IMR-90 (cell line): ENCODE measurements at regions not wholly inside any gene's neighbourhood (a gene's known extent, or its start where the extent isn't known, plus 50 kb on each side); places are given as distances from the start of the nearest gene placed in this dataset.

ENCODE experiments used
- ATAC-seq: fragments of 200-7000 bp; cut with Tn5 transposase; 2 replicates; pipeline ENCODE4 v1.9.1; 2020; ENCODE audit warnings: low read depth, mild to moderate bottlenecking, moderate library complexity
- BruUV-seq: library from RNA; stranded (reverse); fragments of 400-500 nt; replicated peaks from 2 replicates; lab custom pipeline; 2021; lab: Mats Ljungman, UMichigan
- CTCF ChIA-PET: fragments of 300-600 bp; formaldehyde crosslinking; extraction: SDS; loops from one replicate; lab custom pipeline; 2021; ENCODE audit warnings: antibody characterized with exemption; lab: Yijun Ruan, JAX
- POLR2A ChIA-PET: fragments of 300-600 bp; sonication (Branson Sonifier 250); formaldehyde crosslinking; loops from one replicate; lab custom pipeline; 2022; ENCODE audit warnings: antibody characterized with exemption; ENCODE audit not compliant: unreplicated experiment; lab: Charles Lee
- DNase-seq: peaks from one replicate; pipeline ENCODE4 v3.0.0; 2013
- H2AFZ ChIP-seq: replicated peaks from 2 replicates; pipeline ENCODE3; 2013; ENCODE audit warnings: low read length, mild to moderate bottlenecking; ENCODE audit not compliant: poor library complexity
- H2AK5ac ChIP-seq: 2 replicates; pipeline ENCODE4 v1.6.1; 2013; ENCODE audit warnings: low read depth, low read length, inconsistent platforms
- H2AK9ac ChIP-seq: replicated peaks from 2 replicates; pipeline ENCODE3; 2013; ENCODE audit warnings: mild to moderate bottlenecking, low read depth, low read length, moderate library complexity; ENCODE audit not compliant: poor library complexity
- H2BK120ac ChIP-seq: 2 replicates; pipeline ENCODE4 v1.6.1; 2013; ENCODE audit warnings: low read depth, low read length, inconsistent platforms
- H2BK15ac ChIP-seq: 3 replicates; pipeline ENCODE4 v1.6.1; 2013; ENCODE audit warnings: low read depth, low read length, inconsistent platforms
- H2BK20ac ChIP-seq: 2 replicates; pipeline ENCODE4 v1.6.1; 2013; ENCODE audit warnings: low read depth, mild to moderate bottlenecking, inconsistent platforms, low read length, moderate library complexity
- H2BK5ac ChIP-seq: 2 replicates; pipeline ENCODE4 v1.6.1; 2013; ENCODE audit warnings: mild to moderate bottlenecking, low read depth, low read length, inconsistent platforms; ENCODE audit not compliant: poor library complexity, severe bottlenecking
- H3K14ac ChIP-seq: replicated peaks from 2 replicates; pipeline ENCODE4 v1.6.1; 2013; ENCODE audit warnings: low read depth, low read length, inconsistent platforms
- H3K18ac ChIP-seq: 2 replicates; pipeline ENCODE4 v1.6.1; 2013; ENCODE audit warnings: low read depth, low read length, control low read depth
- H3K23ac ChIP-seq: 2 replicates; pipeline ENCODE4 v1.6.1; 2013; ENCODE audit warnings: low read depth, low read length, inconsistent platforms
- H3K27ac ChIP-seq: 2 replicates; pipeline ENCODE4 v1.5.1; 2013; ENCODE audit warnings: mild to moderate bottlenecking, control low read depth, low read length; ENCODE audit not compliant: insufficient read depth
- H3K27me3 ChIP-seq: 2 replicates; pipeline ENCODE4 v1.6.1; 2013; ENCODE audit warnings: low read length; ENCODE audit not compliant: control insufficient read depth, insufficient read depth
- H3K36me3 ChIP-seq: 2 replicates; pipeline ENCODE4 v1.6.1; 2013; ENCODE audit warnings: low read length, mixed read lengths; ENCODE audit not compliant: control insufficient read depth, insufficient read depth
- H3K4ac ChIP-seq: 2 replicates; pipeline ENCODE4 v1.6.1; 2013; ENCODE audit warnings: low read depth, low read length, inconsistent platforms
- H3K4me1 ChIP-seq: 2 replicates; pipeline ENCODE4 v1.6.1; 2013; ENCODE audit warnings: low read length, mixed read lengths; ENCODE audit not compliant: control insufficient read depth, insufficient read depth
- H3K4me2 ChIP-seq: 2 replicates; pipeline ENCODE4 v1.6.1; 2013; ENCODE audit warnings: low read depth, mild to moderate bottlenecking, control low read depth, low read length, moderate library complexity
- H3K4me3 ChIP-seq: 2 replicates; pipeline ENCODE4 v1.5.1; 2013; ENCODE audit warnings: low read depth, mild to moderate bottlenecking, control low read depth, low read length, moderate library complexity; ENCODE audit not compliant: insufficient read depth
- H3K56ac ChIP-seq: 2 replicates; pipeline ENCODE4 v1.6.1; 2013; ENCODE audit warnings: low read length, inconsistent platforms; ENCODE audit not compliant: insufficient read depth; ENCODE audit errors: extremely low read depth
- H3K79me1 ChIP-seq, 2 experiments: 2 replicates each; pipeline ENCODE4 v1.6.1; 2013; ENCODE audit warnings: low read length in 2 of 2, inconsistent platforms in 1 of 2, low read depth in 1 of 2
- H3K9ac ChIP-seq: 2 replicates; pipeline ENCODE4 v1.6.1; 2013; ENCODE audit warnings: low read depth, low read length, control low read depth
- H3K9me1 ChIP-seq: 2 replicates; pipeline ENCODE4 v1.6.1; 2013; ENCODE audit warnings: low read length, inconsistent platforms; ENCODE audit not compliant: insufficient read depth
- H3K9me3 ChIP-seq: 2 replicates; pipeline ENCODE4 v1.6.1; 2013; ENCODE audit warnings: low read length; ENCODE audit not compliant: control insufficient read depth, insufficient read depth
- H4K20me1 ChIP-seq: 2 replicates; pipeline ENCODE4 v1.6.1; 2013; ENCODE audit warnings: low read length, inconsistent platforms; ENCODE audit not compliant: insufficient read depth
- H4K5ac ChIP-seq: 2 replicates; pipeline ENCODE4 v1.6.1; 2013; ENCODE audit warnings: mild to moderate bottlenecking, low read depth, low read length, control low read depth
- H4K8ac ChIP-seq, 2 experiments: 2 replicates each; pipeline ENCODE4 v1.6.1; 2013; ENCODE audit warnings: low read depth in 2 of 2, low read length in 2 of 2, control low read depth in 1 of 2, inconsistent platforms in 1 of 2
- H4K91ac ChIP-seq: 2 replicates; pipeline ENCODE4 v1.6.1; 2013; ENCODE audit warnings: low read depth, low read length, inconsistent platforms; ENCODE audit not compliant: insufficient read depth
- BHLHE40 ChIP-seq: fragments of 150-350 bp; IDR thresholded peaks from 2 replicates; pipeline ENCODE4 v1.6.1; 2016; ENCODE audit warnings: mild to moderate bottlenecking, low read depth, low read length
- CHD1 ChIP-seq: IDR thresholded peaks from 2 replicates; pipeline ENCODE4 v1.6.1; 2012; ENCODE audit warnings: low read depth, low read length, improper control_type of control experiment
- MAZ ChIP-seq: IDR thresholded peaks from 2 replicates; pipeline ENCODE4 v1.6.1; 2012; ENCODE audit warnings: low read depth, mild to moderate bottlenecking, low read length, improper control_type of control experiment, moderate library complexity, borderline replicate concordance
- MXI1 ChIP-seq: IDR thresholded peaks from 2 replicates; pipeline ENCODE4 v1.6.1; 2012; ENCODE audit warnings: low read depth, mild to moderate bottlenecking, low read length, moderate library complexity, borderline replicate concordance
- POLR2A ChIP-seq: IDR thresholded peaks from 2 replicates; pipeline ENCODE4 v1.6.1; 2012; ENCODE audit warnings: mild to moderate bottlenecking, low read depth, low read length
- RAD21 ChIP-seq: IDR thresholded peaks from 2 replicates; pipeline ENCODE4 v1.6.1; 2012; ENCODE audit warnings: low read length, improper control_type of control experiment
- SMC3 ChIP-seq: fragments of 150-350 bp; IDR thresholded peaks from 2 replicates; pipeline ENCODE4 v1.6.1; 2016; ENCODE audit warnings: low read depth, mild to moderate bottlenecking, antibody characterized with exemption, low read length, moderate library complexity
- WGBS, 2 experiments: methylation state at CpG; one replicate each; pipeline versions ENCODE4 v1.1.5 to v1.1.7; 2013; ENCODE audit warnings: missing lambda C conversion rate in 2 of 2; ENCODE audit not compliant: insufficient read length in 1 of 2; ENCODE audit errors: extremely low coverage in 2 of 2; 5-methylcytosine and 5-hydroxymethylcytosine counted together
- dilution Hi-C: fragments of 300-500 bp; cut with HindIII; formaldehyde crosslinking; loops from one replicate; pipeline ENCODE4 v1.14.3; 2018; ENCODE audit warnings: low sequenced_read_pairs; ENCODE audit not compliant: unreplicated experiment
- in situ Hi-C: fragments of 300-500 bp; cut with MboI; formaldehyde crosslinking; loops from 3 replicates; pipeline ENCODE4 v1.14.3; 2019; ENCODE audit warnings: low sequenced_read_pairs, inconsistent platforms, mixed read lengths
- intact Hi-C: fragments of 100-400 bp; cut with micrococcal nuclease; formaldehyde crosslinking; loops from 2 replicates; pipeline ENCODE4 v1.10.0; 2022
- TF ChIP-seq, protein P1 (sequence below): fragments of 150-350 bp; IDR thresholded peaks from 2 replicates; pipeline ENCODE4 v1.6.1; 2017; ENCODE audit warnings: mild to moderate bottlenecking, antibody characterized with exemption, low read length, low read depth
- TF ChIP-seq, protein P2 (sequence below): conservative IDR thresholded peaks from 2 replicates; pipeline ENCODE4 v1.5.1; 2012; ENCODE audit warnings: mild to moderate bottlenecking, low read depth, low read length, improper control_type of control experiment

DNA sequence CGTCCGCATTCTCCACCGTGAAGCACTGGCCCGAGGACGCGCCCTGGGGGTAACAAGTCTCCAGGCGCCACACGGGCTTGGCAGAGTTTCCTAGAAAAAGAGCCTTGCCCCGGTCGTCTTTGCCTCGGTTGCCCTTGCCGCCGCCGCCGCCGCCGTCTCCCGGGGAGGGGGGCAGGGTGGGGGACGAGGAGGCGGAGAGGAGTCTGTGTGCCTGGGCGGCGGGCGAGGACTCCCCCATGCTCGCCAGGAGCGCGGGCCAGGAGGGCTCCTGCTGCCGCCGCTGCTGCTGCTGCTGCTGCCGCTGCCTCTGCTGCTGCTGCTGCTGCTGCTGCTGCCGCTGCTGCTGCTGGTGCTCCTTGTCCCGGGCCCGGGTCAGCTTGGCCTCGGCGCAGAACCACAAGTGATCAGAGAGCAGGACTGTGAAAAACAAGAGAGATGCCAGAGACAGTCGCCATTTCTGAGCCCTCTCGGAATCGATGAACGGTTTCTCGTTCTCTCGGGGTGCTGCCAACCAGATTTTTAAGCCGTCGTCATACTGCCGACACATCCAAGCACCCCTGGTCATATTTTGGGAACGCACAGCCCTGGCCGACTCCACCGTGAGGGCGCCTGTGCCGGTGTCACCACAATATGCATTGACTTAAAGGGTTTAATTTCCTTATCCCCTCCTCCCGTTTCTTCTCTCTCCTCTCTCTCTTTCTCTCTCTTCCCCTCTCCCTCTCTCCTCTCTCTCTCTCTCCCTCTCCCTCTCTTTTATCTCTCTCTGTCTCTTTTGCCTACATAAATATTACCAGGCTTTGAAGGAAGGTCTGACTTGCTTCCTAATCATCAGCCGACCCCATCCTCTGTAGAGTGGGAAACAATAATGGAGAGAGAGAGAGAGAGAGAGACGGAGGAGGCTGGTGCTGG lies 349.1 kb downstream of the LIG4 start:
- no TSS peak for BruUV-seq
- Histone ChIP-seq H3K18ac (peak overlapping the region; percentile 64), H2AFZ (peak overlapping the region; percentile 93), H3K56ac (peak overlapping the region; percentile 27), H3K4me1 (no peaks in the 10 kb centered on the region), H3K9ac (peak overlapping the region; percentile 86), H4K5ac (peak overlapping the region; percentile 31; the same call in 1 of the 2 replicates), H3K27ac (peak overlapping the region; percentile 93), H3K14ac (peak overlapping the region; percentile 83), H3K9me1 (no peaks in the 10 kb centered on the region), H4K20me1 (peaks cover 32% of the 10 kb centered on the region), H4K8ac (peak overlapping the region; percentile 24 to 38; a peak in 2 of 4 replicates), H2AK9ac (peak overlapping the region; percentile 73), H2BK20ac (peak overlapping the region; percentile 41; the same call in 1 of the 2 replicates), H3K36me3 (no peaks in the 10 kb centered on the region), H2BK5ac (peak overlapping the region; percentile 78), H3K4me3 (peak overlapping the region; percentile 92), H2BK15ac (peak overlapping the region; percentile 7; the same call in 1 of the 3 replicates), H3K79me1 (peaks cover 4 to 34% of the 10 kb centered on the region in 2 experiments; a peak in 2 of 4 replicates), H3K9me3 (no peaks in the 10 kb centered on the region), H2BK120ac (peak overlapping the region; percentile 72), H3K4ac (peak overlapping the region; percentile 49), H3K27me3 (no peaks in the 10 kb centered on the region), H4K91ac (peak overlapping the region; percentile 76), H3K4me2 (peak overlapping the region; percentile 90), H3K23ac (peak overlapping the region; percentile 72), H2AK5ac (peak overlapping the region; percentile 59)
- DNase-seq (peak; percentile 34), ATAC-seq (peak; percentile 24)
- ChIA-PET CTCF (no interaction called here), POLR2A (interaction anchor here (0.7 kb wide), 1 partner anchor 497 kb away, joined by 3 read pairs; no protein-coding TSS in a partner anchor)
- WGBS, 2 experiments = 1% methylated on average over 25 of the region's 51 CpGs; no CpG with 5 or more reads in 1 of the 2 experiments
- in situ Hi-C loops (loop anchor here (5.0 kb wide), 2 partner anchors 494 to 654 kb away; no protein-coding TSS in a partner anchor), dilution Hi-C loops (no loop called here), intact Hi-C loops (loop anchor here (2.0 to 10.0 kb wide), 7 partner anchors 121 to 655 kb away; no protein-coding TSS in a partner anchor)
- TF ChIP-seq, protein P1, sequence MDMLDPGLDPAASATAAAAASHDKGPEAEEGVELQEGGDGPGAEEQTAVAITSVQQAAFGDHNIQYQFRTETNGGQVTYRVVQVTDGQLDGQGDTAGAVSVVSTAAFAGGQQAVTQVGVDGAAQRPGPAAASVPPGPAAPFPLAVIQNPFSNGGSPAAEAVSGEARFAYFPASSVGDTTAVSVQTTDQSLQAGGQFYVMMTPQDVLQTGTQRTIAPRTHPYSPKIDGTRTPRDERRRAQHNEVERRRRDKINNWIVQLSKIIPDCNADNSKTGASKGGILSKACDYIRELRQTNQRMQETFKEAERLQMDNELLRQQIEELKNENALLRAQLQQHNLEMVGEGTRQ = no peak
- TF ChIP-seq MAZ (no peak), MXI1 (no peak), RAD21 (no peak), BHLHE40 (no peak), CHD1 (0 out of 2 replicates have a peak, but pooled peaks have one; percentile 54), POLR2A (no peak), SMC3 (no peak)
- TF ChIP-seq, protein P2, sequence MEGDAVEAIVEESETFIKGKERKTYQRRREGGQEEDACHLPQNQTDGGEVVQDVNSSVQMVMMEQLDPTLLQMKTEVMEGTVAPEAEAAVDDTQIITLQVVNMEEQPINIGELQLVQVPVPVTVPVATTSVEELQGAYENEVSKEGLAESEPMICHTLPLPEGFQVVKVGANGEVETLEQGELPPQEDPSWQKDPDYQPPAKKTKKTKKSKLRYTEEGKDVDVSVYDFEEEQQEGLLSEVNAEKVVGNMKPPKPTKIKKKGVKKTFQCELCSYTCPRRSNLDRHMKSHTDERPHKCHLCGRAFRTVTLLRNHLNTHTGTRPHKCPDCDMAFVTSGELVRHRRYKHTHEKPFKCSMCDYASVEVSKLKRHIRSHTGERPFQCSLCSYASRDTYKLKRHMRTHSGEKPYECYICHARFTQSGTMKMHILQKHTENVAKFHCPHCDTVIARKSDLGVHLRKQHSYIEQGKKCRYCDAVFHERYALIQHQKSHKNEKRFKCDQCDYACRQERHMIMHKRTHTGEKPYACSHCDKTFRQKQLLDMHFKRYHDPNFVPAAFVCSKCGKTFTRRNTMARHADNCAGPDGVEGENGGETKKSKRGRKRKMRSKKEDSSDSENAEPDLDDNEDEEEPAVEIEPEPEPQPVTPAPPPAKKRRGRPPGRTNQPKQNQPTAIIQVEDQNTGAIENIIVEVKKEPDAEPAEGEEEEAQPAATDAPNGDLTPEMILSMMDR = no peak
